HepG2 (cell line): ENCODE measurements at regions not wholly inside any gene's neighbourhood (a gene's known extent, or its start where the extent isn't known, plus 50 kb on each side); places are given as distances from the start of the nearest gene placed in this dataset.

Experiments used
- ATAC-seq: fragments of 200-7000 bp; cut with Tn5 transposase; 3 replicates; pipeline ENCODE4 v1.9.1; 2020; ENCODE audit warnings: mild to moderate bottlenecking, moderate library complexity
- BruUV-seq: library from RNA; stranded (reverse); fragments of 400-500 nt; replicated peaks from 2 replicates; lab custom pipeline; 2021; lab: Mats Ljungman, UMichigan
- CTCF ChIA-PET: fragments of 300-600 bp; formaldehyde crosslinking; extraction: SDS; loops from one replicate; lab custom pipeline; 2021; ENCODE audit warnings: low total read pairs, inconsistent platforms, low intra/inter-chr PET ratio; lab: Yijun Ruan, JAX
- POLR2A ChIA-PET: fragments of 350-600 bp; sonication (Branson Sonifier 250); formaldehyde crosslinking; loops from one replicate; lab custom pipeline; 2020; ENCODE audit warnings: antibody characterized with exemption, inconsistent platforms; lab: Yijun Ruan, JAX
- DNase-seq: peaks from one replicate; pipeline ENCODE4 v3.0.0-alpha.2; 2015; ENCODE audit warnings: low spot score
- FAIRE-seq: peaks from 3 replicates; lab custom pipeline; 2011; peaks lifted over from hg19 to GRCh38; lab: Jason Lieb, UNC
- H2AFZ ChIP-seq: one replicate; pipeline ENCODE4 v1.6.1; 2011; ENCODE audit warnings: low read length, inconsistent platforms
- H3K27ac ChIP-seq: fragments of 300-600 bp; 3 replicates; pipeline ENCODE4 v1.8.0; 2011; ENCODE audit warnings: mixed run types, mild to moderate bottlenecking, mixed read lengths, low read length, inconsistent platforms; ENCODE audit not compliant: insufficient read depth; ENCODE audit errors: extremely low read length
- H3K27me3 ChIP-seq, 2 experiments: fragments of 200-600 bp in 1 of 2; 2 replicates in 1 of 2; 3 replicates in 1 of 2; pipeline versions ENCODE4 v1.6.0 to v1.8.0; 2011; ENCODE audit warnings: low read length in 2 of 2, mild to moderate bottlenecking in 2 of 2, moderate library complexity in 2 of 2, inconsistent platforms in 1 of 2; ENCODE audit not compliant: insufficient read depth in 2 of 2, control insufficient read depth in 1 of 2
- H3K36me3 ChIP-seq, 2 experiments: fragments of 200-600 bp in 1 of 2; replicated peaks in 1 of 2; 2 replicates in 1 of 2; 3 replicates in 1 of 2; pipeline versions ENCODE4 v1.5.1 to v1.8.0; 2011; ENCODE audit warnings: low read length in 2 of 2, inconsistent platforms in 1 of 2; ENCODE audit not compliant: insufficient read depth in 2 of 2, control insufficient read depth in 1 of 2
- H3K4me1 ChIP-seq: 2 replicates; pipeline ENCODE4 v1.5.1; 2012; ENCODE audit warnings: low read length, inconsistent platforms; ENCODE audit not compliant: insufficient read depth
- H3K4me2 ChIP-seq: 2 replicates; pipeline ENCODE4 v1.6.0; 2011; ENCODE audit warnings: low read depth, low read length, inconsistent platforms
- H3K4me3 ChIP-seq, 3 experiments: fragments of 200-600 bp in 1 of 3; sonication (generic), shearing (Covaris generic) in 1 of 3; replicated peaks in 1 of 3; 2 replicates each; pipeline ENCODE4 v1.5.1; 2011 to 2016; ENCODE audit warnings: low read length in 3 of 3, inconsistent platforms in 2 of 3, low read depth in 2 of 3, mild to moderate bottlenecking in 2 of 3, control low read depth in 1 of 3, mixed read lengths in 1 of 3; ENCODE audit not compliant: insufficient read depth in 1 of 3
- H3K79me2 ChIP-seq: one replicate; pipeline ENCODE4 v1.6.1; 2011; ENCODE audit warnings: low read length, inconsistent platforms; ENCODE audit not compliant: insufficient read depth
- H3K9ac ChIP-seq: 2 replicates; pipeline ENCODE4 v1.6.0; 2011; ENCODE audit warnings: mild to moderate bottlenecking, low read depth, low read length, inconsistent platforms; ENCODE audit not compliant: insufficient read depth
- H3K9me3 ChIP-seq: 2 replicates; pipeline ENCODE4 v1.5.1; 2012; ENCODE audit warnings: mild to moderate bottlenecking, low read length
- H4K20me1 ChIP-seq: 2 replicates; pipeline ENCODE4 v1.6.0; 2011; ENCODE audit warnings: inconsistent platforms, mild to moderate bottlenecking, low read length, moderate library complexity; ENCODE audit not compliant: insufficient read depth
- ASH2L ChIP-seq: fragments of 300-600, 200-600 bp; sonication (generic); IDR thresholded peaks from 2 replicates; pipeline ENCODE4 v1.7.0; 2017; ENCODE audit warnings: low read depth, mild to moderate bottlenecking, moderate library complexity, mixed read lengths, low read length; ENCODE audit not compliant: insufficient read length
- CEBPB ChIP-seq: IDR thresholded peaks from 2 replicates; pipeline ENCODE4 v1.6.1; 2011; ENCODE audit warnings: low read depth, low read length, improper control_type of control experiment, borderline replicate concordance
- LCORL ChIP-seq, 2 experiments: fragments of 450-650 bp in 1 of 2; sonication (generic) in 1 of 2; formaldehyde crosslinking in 1 of 2; IDR thresholded peaks; 2 replicates each; pipeline versions ENCODE4 v1.5.0 to v1.6.1; 2017 to 2020; ENCODE audit warnings: antibody characterized with exemption in 1 of 2, missing genetic modification reagents in 1 of 2
- MAFF ChIP-seq: IDR thresholded peaks from 2 replicates; pipeline ENCODE4 v1.6.1; 2011; ENCODE audit warnings: low read depth, low read length, improper control_type of control experiment
- MBD4 ChIP-seq: IDR thresholded peaks from 2 replicates; pipeline ENCODE4 v1.6.1; 2012; ENCODE audit warnings: low read length, inconsistent platforms, borderline replicate concordance
- NFIB ChIP-seq: sonication (generic); formaldehyde crosslinking; IDR thresholded peaks from 2 replicates; pipeline ENCODE4 v1.9.0; 2021; ENCODE audit warnings: missing genetic modification reagents, mild to moderate bottlenecking, borderline replicate concordance
- SAFB2 ChIP-seq: sonication (generic); formaldehyde crosslinking; IDR thresholded peaks from 2 replicates; pipeline ENCODE4 v1.5.1; 2020; ENCODE audit warnings: missing genetic modification reagents, low read depth, mild to moderate bottlenecking, borderline replicate concordance
- ZNF205 ChIP-seq: IDR thresholded peaks from 2 replicates; pipeline ENCODE4 v1.6.1; 2018; ENCODE audit warnings: missing biosample characterization, missing genetic modification reagents
- ZNF292 ChIP-seq: sonication (generic); formaldehyde crosslinking; IDR thresholded peaks from 2 replicates; pipeline ENCODE4 v1.8.1; 2022; ENCODE audit warnings: mild to moderate bottlenecking, low read depth, missing genetic modification reagents, borderline replicate concordance
- ZNF468 ChIP-seq: sonication (generic); formaldehyde crosslinking; IDR thresholded peaks from 2 replicates; pipeline ENCODE4 v1.8.0; 2022; ENCODE audit warnings: mild to moderate bottlenecking, moderate library complexity, missing genetic modification reagents
- ZNF713 ChIP-seq: sonication (generic); formaldehyde crosslinking; IDR thresholded peaks from 2 replicates; pipeline ENCODE4 v1.4.0; 2020; ENCODE audit warnings: mild to moderate bottlenecking, missing genetic modification reagents
- WGBS: methylation state at CpG from one replicate; pipeline ENCODE4 v1.1.6; 2017; ENCODE audit warnings: low lambda C conversion rate; 5-methylcytosine and 5-hydroxymethylcytosine counted together
- in situ Hi-C: cut with HindIII; loops from 2 replicates; pipeline ENCODE4 v1.10.0; 2017; ENCODE audit warnings: low pct_unique_long_range_greater_than_20kb; ENCODE audit not compliant: extremely low pct_ligation_motif_present
- intact Hi-C: fragments of 100-400 bp; cut with micrococcal nuclease; formaldehyde crosslinking; loops from one replicate; pipeline ENCODE4 v1.10.0; 2022; ENCODE audit not compliant: unreplicated experiment
- TF ChIP-seq, protein P1 (sequence below): sonication (generic); formaldehyde crosslinking; IDR thresholded peaks from 2 replicates; pipeline ENCODE4 v1.8.0; 2022; ENCODE audit warnings: missing genetic modification reagents, mild to moderate bottlenecking, borderline replicate concordance
- TF ChIP-seq, protein P2 (sequence below): sonication (generic); formaldehyde crosslinking; IDR thresholded peaks from 2 replicates; pipeline ENCODE4 v1.4.0; 2020; ENCODE audit warnings: missing genetic modification reagents

DNA sequence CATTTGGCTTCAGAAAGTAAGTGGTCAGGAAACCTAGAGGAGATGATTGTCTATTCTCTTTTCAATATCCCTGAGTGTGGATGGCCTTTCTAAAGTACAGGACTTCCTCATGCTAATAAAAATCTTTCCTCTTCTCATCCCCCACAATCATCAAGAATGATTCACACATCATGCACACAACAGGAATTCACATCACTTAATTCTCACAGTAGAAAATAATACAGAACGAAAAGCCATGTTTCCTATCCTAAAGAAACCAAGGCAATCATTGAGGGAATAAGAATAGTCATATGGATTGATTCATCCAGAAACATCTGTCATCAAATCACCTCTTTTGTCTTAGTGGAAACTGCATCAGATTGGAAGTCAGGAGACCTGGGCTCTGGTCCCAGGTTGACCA, 203.1 kb upstream of the PIK3R1 start:
- H3K9ac ChIP-seq: no peak overlapping the region
- WGBS: 7% methylated on average over 1 of the region's 1 CpG
- H3K27me3 ChIP-seq: no peaks in the 10 kb centered on the region; a peak in 1 of 5 replicates
- H3K79me2 ChIP-seq: no peaks in the 10 kb centered on the region
- TF ChIP-seq ZNF468 (CRISPR knock-in tag) (no peak), ASH2L (no peak), LCORL (IDR thresholded peaks at IDR 0.05) (no peak), LCORL (CRISPR knock-in tag; IDR thresholded peaks at IDR 0.05) (no peak), ZNF292 (no peak), CEBPB (no peak), MAFF (no peak), MBD4 (no peak), ZNF205 (CRISPR knock-in tag) (no peak), NFIB (no peak), ZNF713 (no peak), SAFB2 (no peak)
- TF ChIP-seq, protein P1, sequence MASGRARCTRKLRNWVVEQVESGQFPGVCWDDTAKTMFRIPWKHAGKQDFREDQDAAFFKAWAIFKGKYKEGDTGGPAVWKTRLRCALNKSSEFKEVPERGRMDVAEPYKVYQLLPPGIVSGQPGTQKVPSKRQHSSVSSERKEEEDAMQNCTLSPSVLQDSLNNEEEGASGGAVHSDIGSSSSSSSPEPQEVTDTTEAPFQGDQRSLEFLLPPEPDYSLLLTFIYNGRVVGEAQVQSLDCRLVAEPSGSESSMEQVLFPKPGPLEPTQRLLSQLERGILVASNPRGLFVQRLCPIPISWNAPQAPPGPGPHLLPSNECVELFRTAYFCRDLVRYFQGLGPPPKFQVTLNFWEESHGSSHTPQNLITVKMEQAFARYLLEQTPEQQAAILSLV (CRISPR knock-in tag): no peak
- TF ChIP-seq, protein P2, sequence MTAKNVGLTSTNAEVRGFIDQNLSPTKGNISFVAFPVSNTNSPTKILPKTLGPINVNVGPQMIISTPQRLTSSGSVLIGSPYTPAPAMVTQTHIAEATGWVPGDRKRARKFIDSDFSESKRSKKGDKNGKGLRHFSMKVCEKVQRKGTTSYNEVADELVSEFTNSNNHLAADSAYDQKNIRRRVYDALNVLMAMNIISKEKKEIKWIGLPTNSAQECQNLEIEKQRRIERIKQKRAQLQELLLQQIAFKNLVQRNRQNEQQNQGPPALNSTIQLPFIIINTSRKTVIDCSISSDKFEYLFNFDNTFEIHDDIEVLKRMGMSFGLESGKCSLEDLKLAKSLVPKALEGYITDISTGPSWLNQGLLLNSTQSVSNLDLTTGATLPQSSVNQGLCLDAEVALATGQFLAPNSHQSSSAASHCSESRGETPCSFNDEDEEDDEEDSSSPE: no peak
- H3K27ac ChIP-seq: no peak overlapping the region
- H3K36me3 ChIP-seq: no peaks in the 10 kb centered on the region
- DNase-seq: no peak
- in situ Hi-C loops: no loop called here
- no peaks in the 10 kb centered on the region for H3K9me3 ChIP-seq
- H3K4me1 ChIP-seq: no peaks in the 10 kb centered on the region
- POLR2A ChIA-PET: no interaction called here
- H4K20me1 ChIP-seq: no peaks in the 10 kb centered on the region
- ATAC-seq: no peak
- FAIRE-seq: no peak
- intact Hi-C loops: no loop called here
- no TSS peak for BruUV-seq
- no peak overlapping the region for H2AFZ ChIP-seq
- CTCF ChIA-PET: no interaction called here
- H3K4me3 ChIP-seq: no peak overlapping the region
- H3K4me2 ChIP-seq: no peak overlapping the region
